ENCODE measurements at regions not wholly inside any gene's neighbourhood (a gene's known extent, or its start where the extent isn't known, plus 50 kb on each side); places are given as distances from the start of the nearest gene placed in this dataset.
"Not testable (repeated sequence)": the region's sequence is repeated elsewhere in the genome, so short reads cannot be mapped to it uniquely, and the experiment has no call there.

DNA sequence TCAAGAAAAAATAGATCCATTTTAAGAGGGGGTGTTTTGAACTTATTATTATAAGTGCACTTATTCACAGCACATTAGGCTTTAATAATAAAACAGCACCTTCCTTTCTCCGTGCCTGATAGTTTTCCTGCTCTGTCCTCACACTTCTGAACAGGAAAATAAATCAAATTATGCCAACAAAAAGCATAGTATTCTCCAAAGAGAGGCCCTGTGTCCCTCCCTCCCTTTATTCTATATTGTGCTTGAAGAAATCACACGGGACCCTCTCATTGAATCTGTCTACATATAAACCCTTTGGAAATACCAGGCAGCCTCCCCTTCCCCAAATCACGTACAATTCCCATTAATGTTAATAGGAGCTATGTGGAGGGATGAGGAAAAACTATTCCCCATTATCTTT is 462.9 kb upstream of the NRSN1 start (continued):
- TF ChIP-seq ATF6 (CRISPR knock-in tag; IDR thresholded peaks at IDR 0.05) (no peak), TEAD1 (CRISPR knock-in tag; IDR thresholded peaks at IDR 0.05) (no peak), HMGA2 (CRISPR knock-in tag; IDR thresholded peaks at IDR 0.05) (no peak)

- H3K36me3 Mint-ChIP-seq: peaks cover 8% of the 10 kb centered on the region; the same call in 1 of the 2 replicates
- H3K27me3 Mint-ChIP-seq (ENCODE audit: low read depth): no peaks in the 10 kb centered on the region
- TF ChIP-seq FOXP1 (CRISPR knock-in tag; IDR thresholded peaks at IDR 0.05; ENCODE audit: borderline replicate concordance) (no peak), AR (CRISPR knock-in tag; IDR thresholded peaks at IDR 0.05) (no peak), IRF2 (CRISPR knock-in tag; IDR thresholded peaks at IDR 0.05; ENCODE audit: borderline replicate concordance, low read depth) (no peak), ATF6 (CRISPR knock-in tag; IDR thresholded peaks at IDR 0.05) (no peak), TEAD1 (CRISPR knock-in tag; IDR thresholded peaks at IDR 0.05) (no peak), ZBTB21 (CRISPR knock-in tag; IDR thresholded peaks at IDR 0.05; ENCODE audit: borderline replicate concordance) (no peak), TEAD4 (CRISPR knock-in tag; IDR thresholded peaks at IDR 0.05) (no peak), HMGA2 (CRISPR knock-in tag; IDR thresholded peaks at IDR 0.05) (no peak), MAX (CRISPR knock-in tag; IDR thresholded peaks at IDR 0.05) (no peak)
- TF ChIP-seq, protein P1, sequence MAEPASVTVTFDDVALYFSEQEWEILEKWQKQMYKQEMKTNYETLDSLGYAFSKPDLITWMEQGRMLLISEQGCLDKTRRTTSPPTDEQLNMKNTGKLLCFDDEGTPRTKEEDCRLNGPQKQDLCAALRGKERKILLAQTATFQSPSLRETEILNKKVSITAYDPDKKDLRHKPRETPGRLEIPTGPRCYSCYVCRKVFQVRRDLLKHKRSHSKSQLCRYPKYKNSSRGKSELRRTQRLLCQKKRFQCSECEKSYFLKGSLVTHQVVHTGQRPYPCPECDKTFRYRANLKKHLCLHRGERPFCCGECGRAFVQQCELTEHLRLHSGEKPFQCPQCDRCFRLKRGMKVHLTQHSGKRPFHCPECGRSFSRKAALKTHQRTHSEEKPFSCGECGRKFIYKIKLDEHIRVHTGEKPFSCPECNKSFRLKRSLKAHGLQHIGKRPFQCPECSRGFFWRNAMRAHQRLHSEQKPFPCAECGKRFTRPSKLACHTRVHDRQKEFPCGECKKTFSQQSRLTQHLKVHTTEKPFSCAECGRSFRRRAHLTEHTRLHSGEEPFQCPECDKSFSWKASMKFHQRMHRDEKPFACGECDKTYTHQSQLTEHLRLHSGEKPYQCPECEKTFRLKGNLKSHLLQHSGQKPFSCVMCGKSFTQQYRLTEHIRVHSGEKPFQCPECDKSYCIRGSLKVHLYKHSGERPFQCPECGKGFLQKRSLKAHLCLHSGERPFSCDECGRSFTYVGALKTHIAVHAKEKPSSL (CRISPR knock-in tag; conservative IDR thresholded peaks at IDR 0.05): no peak
- TF ChIP-seq, protein P2, sequence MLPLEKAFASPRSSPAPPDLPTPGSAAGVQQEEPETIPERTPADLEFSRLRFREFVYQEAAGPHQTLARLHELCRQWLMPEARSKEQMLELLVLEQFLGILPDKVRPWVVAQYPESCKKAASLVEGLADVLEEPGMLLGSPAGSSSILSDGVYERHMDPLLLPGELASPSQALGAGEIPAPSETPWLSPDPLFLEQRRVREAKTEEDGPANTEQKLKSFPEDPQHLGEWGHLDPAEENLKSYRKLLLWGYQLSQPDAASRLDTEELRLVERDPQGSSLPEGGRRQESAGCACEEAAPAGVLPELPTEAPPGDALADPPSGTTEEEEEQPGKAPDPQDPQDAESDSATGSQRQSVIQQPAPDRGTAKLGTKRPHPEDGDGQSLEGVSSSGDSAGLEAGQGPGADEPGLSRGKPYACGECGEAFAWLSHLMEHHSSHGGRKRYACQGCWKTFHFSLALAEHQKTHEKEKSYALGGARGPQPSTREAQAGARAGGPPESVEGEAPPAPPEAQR (CRISPR knock-in tag; IDR thresholded peaks at IDR 0.05): no peak
- ChIA-PET CTCF (no interaction called here), POLR2A (no interaction called here)
- no peak overlapping the region for H3K4me3 Mint-ChIP-seq
- H3K9me3 Mint-ChIP-seq: peaks cover 24% of the 10 kb centered on the region
- H3K27ac Mint-ChIP-seq: no peak overlapping the region
- peaks cover 9% of the 10 kb centered on the region for H3K4me1 Mint-ChIP-seq
- DNase-seq (ENCODE audit: low spot score) (no peak), ATAC-seq (no peak)
Observed at GRCh38 chr6:23663652-23664051, 462.4 kb upstream of the NRSN1 start.

GRCh38 chr6:23665911-23666310 is 460.1 kb upstream of the NRSN1 start:
- DNase-seq (ENCODE audit: low spot score); H3K4me3 Mint-ChIP-seq; H3K36me3 Mint-ChIP-seq; POLR2A ChIA-PET; H3K27me3 Mint-ChIP-seq (ENCODE audit: low read depth); H3K4me1 Mint-ChIP-seq; ATAC-seq; H3K27ac Mint-ChIP-seq; CTCF ChIA-PET: not testable (repeated sequence)
- H3K9me3 Mint-ChIP-seq: peaks cover 44% of the 10 kb centered on the region
